Retinal pigment epithelial cell (primary cell): ENCODE measurements at regions not wholly inside any gene's neighbourhood (a gene's known extent, or its start where the extent isn't known, plus 50 kb on each side); places are given as distances from the start of the nearest gene placed in this dataset.

Experiments
- DNase-seq: peaks from one replicate; pipeline ENCODE4 v3.0.0-alpha.2; 2010; ENCODE audit warnings: low read depth
- H3K4me3 ChIP-seq: 2 replicates; pipeline ENCODE4 v1.5.1; 2011; ENCODE audit warnings: mild to moderate bottlenecking, low read length, control low read depth, moderate library complexity
- CTCF ChIP-seq: conservative IDR thresholded peaks from 2 replicates; pipeline ENCODE4 v1.5.1; 2011; ENCODE audit warnings: low read depth, low read length, control low read depth, inconsistent platforms

- no peak for DNase-seq
- H3K4me3 ChIP-seq: no peak overlapping the region
- no peak for TF ChIP-seq CTCF
Measured at GRCh38 chr9:135387976-135388375, 91.6 kb upstream of the PPP1R26 start.

- DNase-seq: no peak
- TF ChIP-seq CTCF: no peak
- H3K4me3 ChIP-seq: no peak overlapping the region
Measured at GRCh38 chr9:135388530-135388929, 91.1 kb upstream of the PPP1R26 start.

- no peak for DNase-seq
- TF ChIP-seq CTCF: no peak
- no peak overlapping the region for H3K4me3 ChIP-seq
Measured at GRCh38 chr9:135391759-135392158, 87.8 kb upstream of the PPP1R26 start.

- H3K4me3 ChIP-seq: no peak overlapping the region
- no peak for DNase-seq
- no peak for TF ChIP-seq CTCF
Measured at GRCh38 chr9:135392511-135392910, 87.1 kb upstream of the PPP1R26 start.

- no peak for TF ChIP-seq CTCF
- H3K4me3 ChIP-seq: no peak overlapping the region
- no peak for DNase-seq
Measured at GRCh38 chr9:135394131-135394530, 85.5 kb upstream of the PPP1R26 start.

- no peak for DNase-seq
- no peak for TF ChIP-seq CTCF
Measured at GRCh38 chr9:135394699-135395645, 84.6 kb upstream of the PPP1R26 start.

GRCh38 chr9:135397142-135397541, 82.4 kb upstream of the PPP1R26 start:
- no peak for DNase-seq
- TF ChIP-seq CTCF: no peak
- no peak overlapping the region for H3K4me3 ChIP-seq

More at GRCh38 chr9:135394699-135395645, 84.6 kb upstream of the PPP1R26 start:
- H3K4me3 ChIP-seq: no peak overlapping the region
